ENCODE measurements at regions not wholly inside any gene's neighbourhood (a gene's known extent, or its start where the extent isn't known, plus 50 kb on each side); places are given as distances from the start of the nearest gene placed in this dataset.

DNA sequence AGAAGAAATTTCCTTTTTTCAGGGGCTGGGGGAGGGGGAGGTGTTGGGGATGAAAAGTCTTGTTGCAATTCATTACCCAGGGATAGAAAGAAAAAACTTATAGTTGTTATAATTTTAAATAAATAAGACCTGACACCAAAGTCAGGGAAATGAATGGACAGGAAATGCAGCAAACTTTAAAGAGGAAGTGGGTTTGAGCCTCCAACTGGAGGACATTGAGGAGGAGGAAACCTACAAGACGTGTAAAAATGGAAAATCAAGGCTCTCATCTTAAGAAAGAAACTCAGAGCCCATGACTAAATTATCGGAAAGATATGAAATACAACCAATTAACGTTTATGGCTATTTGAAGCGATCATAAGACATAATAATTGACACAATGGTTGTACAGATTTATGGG lies 54.4 kb downstream of the NIBAN1 start:
- DNase-seq = no peak

DNA sequence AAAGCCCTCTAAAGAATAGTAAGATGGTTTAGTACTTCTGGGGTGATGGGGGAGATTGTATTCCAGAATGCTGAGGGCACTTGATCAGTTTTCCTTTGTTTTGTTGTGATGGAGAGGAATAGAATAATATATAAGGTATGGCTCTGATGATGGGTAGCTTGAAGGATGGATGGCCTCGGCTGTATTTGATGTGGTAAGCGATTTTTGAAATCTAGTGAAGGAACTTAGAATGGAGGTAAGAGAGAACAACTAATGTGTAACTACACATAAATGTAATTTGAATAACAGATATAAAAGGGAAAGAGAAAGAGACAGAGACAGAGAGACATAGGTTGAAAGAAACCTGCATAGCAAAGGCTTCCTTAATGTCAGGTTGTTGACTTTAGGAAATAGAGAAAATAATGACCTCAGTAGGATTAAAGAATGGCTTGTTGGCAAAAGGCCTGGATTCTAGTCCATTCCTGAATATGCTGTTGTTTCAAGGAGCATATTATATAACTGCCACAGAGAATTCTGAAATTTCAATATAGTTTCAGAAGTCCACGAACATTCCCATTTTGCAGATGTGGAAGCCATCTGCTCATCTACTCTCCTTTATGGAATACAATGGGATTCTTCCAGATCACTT lies 58.7 kb downstream of the NIBAN1 start:
- no peak for DNase-seq

DNA sequence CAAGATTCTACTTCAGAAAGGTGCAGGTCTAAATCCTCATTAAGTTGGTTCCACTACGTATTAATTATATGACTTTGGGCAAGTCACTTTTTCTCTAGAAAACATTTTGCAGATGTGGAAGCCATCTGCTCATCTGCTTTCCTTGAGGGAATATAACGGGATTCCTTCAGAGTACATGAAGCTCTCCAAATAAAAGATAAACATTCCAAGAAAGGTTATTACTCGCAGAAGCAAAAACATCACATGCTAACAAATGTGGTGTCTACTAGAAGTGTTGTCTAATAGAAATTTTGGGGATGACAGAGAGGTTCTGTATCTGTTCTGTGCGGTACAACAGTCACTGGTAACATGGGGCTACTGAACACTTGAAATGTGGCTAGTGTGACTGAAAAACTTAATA lies 60.2 kb downstream of the NIBAN1 start:
- DNase-seq = no peak

DNA sequence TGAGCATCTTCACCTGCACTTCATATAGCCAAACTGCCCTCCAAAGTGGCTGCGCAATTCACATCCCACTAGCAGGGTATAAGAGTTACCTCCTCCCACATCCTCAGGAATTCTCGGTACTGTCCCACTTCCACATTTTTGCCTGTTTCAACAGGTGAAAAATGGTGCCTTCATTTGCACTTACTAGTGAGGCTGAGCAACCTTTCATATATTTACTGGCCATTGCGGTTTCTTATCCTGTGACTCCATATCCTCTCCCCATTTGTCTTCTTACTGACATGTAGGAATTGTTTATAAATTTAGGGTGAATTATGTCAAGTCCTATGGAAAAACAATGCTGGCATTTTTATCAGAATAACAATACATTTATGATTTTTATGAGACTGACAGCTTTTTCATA lies 61.9 kb downstream of the NIBAN1 start:
- no peak for DNase-seq

DNA sequence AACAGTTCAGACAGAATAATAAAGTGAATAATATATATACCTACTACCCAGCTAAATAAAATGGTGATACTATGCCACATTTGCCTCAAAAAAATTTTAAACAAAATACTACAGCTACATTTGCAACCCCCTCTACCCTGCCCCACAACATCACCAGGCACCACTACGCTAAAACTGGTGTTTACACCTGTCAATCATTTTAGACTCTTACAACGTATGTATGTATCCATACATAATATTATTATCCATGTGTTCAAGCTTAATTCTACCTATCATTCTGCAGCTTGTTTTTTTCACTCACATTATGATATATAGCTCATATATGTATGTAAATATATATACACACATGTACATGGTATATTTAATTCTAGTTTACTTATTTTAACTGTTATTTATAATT lies 62.5 kb downstream of the NIBAN1 start:
- no peak for DNase-seq

DNA sequence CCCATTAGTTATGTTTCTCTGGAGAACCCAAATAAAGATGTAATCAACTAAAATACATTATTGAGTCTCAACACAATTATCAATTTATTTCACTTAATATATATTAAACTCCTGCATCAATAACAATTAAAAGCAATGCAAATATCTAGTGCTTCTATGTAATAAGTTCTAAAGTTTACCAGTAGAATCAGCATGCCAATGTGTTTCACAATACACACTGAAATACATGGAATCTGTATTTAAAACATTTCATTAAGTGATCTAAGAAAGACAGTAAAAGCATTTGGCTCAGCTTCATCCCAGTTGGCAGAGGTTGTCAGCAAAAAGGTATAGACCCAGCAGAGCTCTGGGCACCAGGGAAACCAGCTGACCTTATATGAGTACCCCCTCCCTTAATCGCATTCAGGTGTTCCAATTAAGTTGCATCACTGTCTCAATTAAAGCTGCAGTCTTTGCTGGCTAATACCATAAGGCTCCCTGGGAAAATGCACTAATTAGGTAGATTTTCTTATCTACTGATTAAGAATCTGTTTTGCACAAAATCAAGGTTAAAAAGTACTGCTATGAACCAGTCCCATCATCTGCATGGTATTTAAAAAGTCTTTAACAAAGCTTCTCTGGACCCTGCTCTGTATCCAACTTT lies 63.1 kb downstream of the NIBAN1 start:
- no peak for DNase-seq

DNA sequence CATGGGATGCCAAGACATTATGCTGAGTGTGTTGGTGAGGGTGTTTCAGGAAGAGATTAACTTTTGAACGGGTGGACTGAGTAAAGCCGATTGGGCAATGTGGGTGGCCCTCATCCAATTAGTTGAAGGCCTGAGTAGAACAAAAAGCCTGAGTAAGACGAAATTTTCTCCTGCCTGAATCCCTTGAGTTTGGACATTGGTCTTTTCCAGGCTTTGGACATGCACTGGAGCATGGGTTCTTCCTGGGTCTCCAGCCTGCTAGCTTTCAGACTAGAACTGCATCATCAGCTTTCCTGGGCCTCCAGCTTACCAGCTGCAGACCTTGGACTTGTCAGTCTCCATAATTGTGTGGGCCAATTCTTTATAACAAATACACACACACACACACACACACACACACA lies 63.6 kb downstream of the NIBAN1 start:
- no peak for DNase-seq

DNA sequence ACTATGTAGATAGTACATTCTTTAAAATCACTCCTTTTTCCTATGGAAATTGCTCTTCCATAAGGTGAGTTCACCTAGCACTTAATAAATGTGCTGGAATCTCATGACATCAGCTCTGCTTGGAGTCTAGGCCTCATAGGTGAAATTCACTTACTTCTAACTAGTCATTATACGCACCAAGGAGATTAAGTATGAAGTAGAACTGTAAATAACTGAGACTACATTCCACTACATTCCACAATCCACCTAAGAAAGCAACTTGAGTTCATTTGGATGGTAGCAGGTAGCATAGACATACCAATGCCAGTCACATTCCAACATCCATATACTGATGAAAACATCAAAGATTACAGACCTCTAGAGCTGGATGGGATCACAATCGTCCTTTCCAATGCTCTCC lies 64.3 kb downstream of the NIBAN1 start:
- no peak for DNase-seq

DNA sequence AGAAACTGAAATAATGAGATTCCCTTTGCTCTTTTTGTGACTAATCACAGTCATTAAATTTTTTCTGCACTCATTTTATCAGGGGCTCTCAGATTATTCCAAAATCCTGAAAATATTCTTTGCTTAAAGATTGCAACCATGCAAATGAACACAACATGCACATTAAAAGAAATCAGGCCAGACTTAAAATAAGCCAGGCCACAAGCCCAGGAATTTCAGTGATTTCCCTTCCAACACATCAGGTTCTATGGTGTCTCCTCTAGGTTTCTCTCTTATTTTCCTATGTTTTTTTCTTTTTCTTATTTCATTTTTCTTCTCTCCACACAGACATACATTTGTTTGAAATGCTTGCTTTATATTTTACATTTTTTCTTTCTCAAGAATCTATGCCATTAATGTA lies 65.3 kb downstream of the NIBAN1 start:
- no peak for DNase-seq

DNA sequence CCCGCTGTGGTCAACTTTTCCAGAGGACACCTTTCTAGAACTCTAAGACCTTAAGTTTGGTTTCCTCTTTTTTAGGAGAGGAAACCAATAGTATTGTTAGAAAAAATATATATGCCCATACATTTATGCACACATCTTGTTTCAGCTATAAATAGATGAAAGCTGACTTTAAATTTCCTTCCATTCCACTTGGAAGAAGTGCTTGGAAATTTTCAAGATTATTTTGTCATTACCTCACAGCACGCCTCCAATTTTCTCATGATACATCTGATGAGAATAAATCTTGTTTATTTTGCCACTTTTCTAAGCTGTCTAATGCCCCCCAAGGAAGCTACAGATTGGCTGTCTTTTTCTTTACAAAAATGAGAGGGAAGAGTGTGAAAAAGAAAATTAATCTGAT lies 65.8 kb downstream of the NIBAN1 start:
- DNase-seq = no peak

DNA sequence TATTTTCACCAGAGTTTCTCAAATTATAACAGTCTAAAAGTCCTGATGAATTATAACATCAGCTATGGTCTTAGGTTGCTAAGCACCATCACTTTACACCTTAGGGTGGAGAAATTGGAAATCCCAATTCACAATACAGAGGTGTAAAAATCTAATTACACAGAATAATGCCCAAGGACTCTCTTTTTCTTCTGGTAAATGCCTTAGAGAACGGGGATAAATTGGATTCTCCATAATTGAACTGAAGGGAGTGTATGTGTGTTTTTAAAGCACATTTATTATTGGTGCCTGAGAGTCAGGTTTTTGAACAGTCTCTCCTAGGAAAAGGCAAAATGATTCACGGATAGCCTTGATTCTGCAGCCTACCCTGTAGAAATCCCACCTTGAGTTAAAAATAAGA lies 66.8 kb downstream of the NIBAN1 start:
- no peak for DNase-seq

DNA sequence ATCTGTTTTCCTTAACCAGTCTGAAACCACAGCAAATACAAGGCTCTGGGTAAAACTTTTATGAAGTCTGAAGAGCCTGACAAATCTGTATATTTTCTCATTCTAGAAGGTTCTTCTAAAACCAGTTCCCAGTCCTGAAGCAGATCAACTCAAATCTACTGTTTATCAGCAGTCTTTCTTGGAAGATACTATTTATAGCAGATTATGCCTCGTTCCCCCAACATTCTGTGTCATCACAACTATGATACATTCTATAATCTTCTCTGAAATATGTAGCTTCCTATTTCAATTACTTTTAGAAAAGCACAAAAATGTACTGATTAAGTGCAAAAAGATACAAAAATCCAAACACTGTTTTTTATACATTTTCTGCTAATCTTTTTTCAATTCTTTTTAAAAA lies 67.5 kb downstream of the NIBAN1 start:
- DNase-seq = no peak

DNA sequence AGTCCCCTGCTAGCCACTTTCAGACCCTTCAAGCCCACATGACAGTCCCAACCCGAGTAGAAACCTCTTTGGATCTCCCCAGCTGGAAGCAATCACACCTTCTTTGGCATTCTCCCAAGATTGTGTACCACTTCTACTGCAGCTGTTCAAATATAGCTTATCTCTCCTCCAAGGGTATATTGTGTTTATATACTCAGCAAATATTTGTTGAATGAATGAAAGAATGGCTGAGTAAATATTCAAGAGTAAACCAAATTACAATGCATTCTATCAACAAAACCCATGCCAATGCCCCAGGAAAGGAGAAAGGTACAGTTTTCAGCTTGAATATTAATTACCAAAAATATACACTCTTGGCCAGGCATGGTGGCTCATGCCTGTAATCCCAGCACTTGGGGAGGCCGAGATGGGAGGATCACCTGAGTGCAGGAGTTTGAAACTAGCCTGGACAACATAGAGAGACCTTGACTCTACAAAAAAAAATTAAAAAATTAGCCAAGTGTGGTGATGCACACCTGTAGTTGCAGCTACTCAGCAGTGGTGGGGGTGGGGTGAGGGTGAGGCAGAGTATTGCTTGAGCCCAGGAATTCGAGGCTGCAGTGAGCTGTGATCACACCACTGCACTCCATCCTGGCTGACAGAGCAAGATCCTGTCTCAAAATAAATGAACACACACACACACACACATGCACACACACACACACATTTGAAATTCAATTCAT lies 68.5 kb downstream of the NIBAN1 start:
- no peak for DNase-seq

DNA sequence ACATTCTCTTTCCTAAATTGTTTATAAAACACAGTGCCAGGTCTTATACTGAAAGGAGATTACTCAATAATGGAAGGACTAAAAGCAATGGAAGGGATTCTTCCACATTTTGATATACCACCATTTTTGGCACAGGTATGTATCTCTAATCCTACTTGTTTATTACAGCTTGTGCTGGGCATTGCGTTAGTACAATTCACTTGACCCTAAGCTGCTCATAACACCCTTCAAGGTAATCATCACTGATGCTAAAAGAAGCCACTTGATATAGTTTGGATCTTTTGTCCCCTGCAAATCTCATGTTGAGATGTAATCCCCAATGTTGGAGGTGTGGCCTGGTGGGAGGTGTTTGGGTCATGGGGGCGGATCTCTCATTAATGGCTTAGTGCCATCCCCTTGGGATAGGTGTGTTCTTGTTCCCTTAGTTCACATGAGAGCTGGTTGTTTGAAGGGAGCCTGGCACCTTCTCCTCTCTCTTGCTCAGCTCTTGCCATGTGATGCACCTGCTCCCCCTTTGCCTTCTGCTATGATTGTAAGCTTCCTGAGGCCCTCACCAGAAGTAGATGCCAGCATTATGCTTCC lies 71.1 kb downstream of the NIBAN1 start:
- DNase-seq = no peak

DNA sequence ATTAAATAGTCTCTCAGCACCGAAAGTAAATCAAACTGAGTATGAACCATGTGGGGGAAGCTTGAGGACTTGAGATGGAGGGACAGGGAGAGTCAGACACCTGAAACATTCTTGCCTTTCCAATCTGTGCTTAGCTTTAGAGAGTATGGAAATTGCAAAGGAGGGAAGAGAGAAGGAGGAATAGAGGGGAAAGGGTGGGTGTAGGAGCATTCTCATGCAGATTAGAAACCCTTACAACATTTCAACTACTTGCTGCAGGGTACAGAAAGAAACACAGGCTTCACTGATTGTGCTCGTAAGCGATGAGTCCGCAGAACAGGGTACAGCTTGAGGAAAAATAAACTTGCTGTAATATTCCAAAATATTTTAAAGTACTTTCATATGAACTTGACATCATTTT lies 73.8 kb downstream of the NIBAN1 start:
- DNase-seq = no peak

DNA sequence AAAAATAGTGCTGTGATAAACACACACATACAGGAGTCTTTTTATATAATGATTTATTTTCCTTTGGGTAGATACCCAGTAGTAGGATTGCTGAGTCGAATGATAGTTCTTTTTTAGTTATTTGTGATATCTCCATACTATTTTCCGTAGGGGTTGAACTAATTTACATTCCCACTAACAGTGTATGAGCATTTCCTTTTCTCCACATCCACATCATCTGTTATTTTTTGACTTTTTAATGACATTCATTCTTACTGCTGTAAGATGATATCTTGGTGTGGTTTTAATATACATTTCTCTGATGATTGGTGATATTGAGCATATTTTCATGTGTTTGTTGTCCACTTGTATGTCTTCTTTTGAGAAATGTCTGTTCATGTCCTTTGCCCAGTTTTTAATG lies 78.3 kb downstream of the NIBAN1 start:
- no peak for DNase-seq

DNA sequence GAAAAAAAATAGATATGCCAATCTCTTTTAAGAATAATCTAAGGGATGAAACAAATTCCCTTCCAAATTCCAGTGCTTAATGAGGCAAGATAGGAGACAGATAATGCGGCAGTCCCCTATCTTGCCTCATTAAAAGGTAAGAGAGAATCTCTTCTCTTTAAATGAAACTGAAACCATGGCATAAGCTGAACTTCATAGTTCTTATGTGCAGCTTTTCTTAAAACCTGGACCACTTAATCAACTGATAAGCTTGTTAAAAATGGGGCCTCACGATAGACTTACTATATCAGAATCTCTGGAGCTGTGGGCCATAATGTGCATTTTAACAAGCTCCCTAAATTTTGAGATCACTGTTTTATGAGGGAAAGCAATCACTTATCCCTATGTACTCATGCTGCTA lies 79.2 kb downstream of the NIBAN1 start:
- no peak for DNase-seq

DNA sequence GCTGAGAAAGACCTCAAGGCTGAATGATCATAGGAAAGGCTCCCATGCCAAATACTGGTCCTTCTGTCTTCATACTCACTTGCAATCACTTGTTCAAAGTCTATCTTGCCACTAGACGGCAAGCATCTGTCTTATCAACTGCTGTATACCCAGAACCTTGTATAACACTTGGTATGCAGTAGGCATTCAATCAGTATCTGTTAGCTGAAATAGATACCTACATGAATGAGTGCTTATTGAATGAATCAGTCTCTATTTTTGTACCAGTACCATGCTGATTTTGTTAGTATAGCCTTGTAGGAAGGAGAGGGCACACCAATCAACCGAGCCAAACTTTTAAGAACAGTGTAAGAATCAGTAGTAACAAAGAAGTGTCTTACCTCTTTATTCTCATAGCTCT lies 80.6 kb downstream of the NIBAN1 start:
- no peak for DNase-seq

DNA sequence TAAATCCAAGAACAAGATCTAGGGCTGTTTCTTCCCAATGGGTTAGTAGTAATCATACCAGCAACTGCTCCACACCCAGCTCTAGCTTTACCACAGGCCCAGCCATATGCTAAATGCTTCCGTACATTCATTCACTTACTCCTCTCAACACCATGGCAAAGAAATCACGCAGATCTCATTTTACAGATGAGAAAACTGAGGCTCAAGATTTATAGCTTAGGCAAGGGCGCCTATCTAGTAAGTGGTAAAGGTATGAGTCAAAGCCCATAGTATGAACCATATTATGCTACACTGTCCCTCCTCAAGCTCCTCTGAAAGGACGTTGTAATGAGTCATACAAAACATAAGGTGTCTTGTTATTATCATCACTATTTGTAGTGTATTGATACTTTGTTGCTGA lies 82.2 kb downstream of the NIBAN1 start:
- DNase-seq = no peak

DNA sequence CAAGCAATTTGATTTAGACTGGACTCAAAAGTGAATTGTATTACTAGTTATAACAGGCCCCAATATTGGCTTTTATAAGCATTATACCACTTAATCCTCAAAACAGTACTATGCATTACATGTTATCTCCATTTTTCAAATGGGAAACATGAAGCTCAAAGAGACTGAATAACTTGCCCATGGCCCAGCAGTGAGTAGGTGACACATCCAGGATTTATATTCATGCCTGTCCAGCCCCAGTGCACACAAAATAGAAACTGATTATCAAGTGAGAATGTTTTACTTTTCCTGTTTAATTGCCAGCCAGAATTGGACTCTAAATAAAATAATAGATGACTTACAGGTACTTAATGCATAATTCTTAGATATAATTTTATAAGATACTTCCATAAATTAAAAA lies 82.9 kb downstream of the NIBAN1 start:
- DNase-seq = no peak

DNA sequence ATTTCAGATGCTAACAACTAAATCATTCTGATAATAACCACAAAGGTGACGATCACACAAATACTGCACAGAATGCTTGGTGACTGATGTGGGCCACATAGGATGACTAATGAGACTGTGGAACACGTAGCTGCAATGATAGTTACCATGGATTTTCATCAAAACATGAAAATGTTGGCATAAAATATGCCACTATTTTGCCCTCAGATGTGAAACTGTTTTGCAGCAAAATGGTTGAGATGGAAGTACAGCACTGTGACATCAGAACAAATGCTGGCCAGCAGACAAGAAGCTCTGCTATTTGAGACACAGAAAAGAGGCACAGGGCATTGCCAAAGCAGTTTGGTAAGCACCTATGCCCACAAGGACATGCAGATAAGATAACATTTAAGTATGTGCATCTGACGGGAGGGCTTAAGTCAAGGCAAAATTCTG lies 83.8 kb downstream of the NIBAN1 start:
- no peak for DNase-seq

DNA sequence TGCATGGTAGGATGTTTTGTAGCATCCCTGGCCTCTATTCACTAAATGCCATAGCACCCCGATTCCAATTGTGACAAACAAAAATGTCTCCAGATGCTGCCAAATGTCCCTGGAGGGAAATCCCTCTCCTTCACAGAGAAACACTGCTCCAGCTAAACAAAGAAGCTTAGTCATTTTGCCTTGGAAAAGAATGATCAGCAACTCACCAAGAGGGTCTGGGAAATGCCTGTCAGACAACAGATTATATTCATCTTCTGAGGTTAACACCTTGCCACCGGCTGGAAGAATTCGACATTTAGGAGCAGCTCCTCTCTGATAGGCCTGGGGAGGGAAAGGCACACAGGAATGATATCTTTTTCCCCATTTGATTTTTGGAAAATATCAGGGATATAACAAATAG lies 84.4 kb downstream of the NIBAN1 start:
- no peak for DNase-seq

DNA sequence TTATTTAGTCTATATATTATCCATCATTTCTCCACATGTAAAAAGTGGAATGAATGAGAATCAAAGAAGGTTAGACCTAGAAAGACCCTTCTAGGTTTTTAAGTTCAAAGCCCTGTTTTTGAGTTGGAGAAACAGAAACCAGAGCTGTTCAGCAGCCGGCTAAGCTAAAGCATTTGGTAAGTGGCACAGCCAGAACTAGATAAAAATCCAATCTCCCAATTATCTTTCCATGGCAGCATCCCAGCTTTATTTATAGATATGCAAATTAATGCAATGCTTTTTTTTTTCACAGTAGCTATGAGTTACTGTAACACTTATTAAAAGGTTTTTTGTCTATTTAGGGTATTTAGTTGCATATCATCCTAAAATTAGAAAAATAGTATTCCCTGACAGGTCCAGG lies 85.1 kb downstream of the NIBAN1 start:
- DNase-seq = no peak

DNA sequence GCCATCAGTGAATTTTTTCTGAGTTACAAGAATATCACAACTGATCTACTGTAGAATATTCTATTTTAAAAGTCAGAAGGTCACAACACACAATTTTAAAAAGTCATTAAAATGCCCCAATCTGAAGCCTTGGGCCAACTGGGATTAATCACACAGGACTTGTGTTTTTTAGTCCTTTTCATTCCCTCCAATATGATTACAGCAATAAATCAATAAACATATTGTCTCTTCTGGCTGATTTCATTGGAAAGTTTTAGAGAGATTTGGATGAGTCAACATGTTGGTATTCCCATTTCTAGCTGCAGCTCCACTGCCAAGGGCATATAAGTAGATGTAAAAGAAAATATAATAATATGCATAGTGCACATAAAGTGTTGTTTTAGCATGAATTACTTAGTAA lies 85.8 kb downstream of the NIBAN1 start:
- DNase-seq = no peak

All from SW 1271 (cell line).